ENCODE measurements at regions not wholly inside any gene's neighbourhood (a gene's known extent, or its start where the extent isn't known, plus 50 kb on each side); places are given as distances from the start of the nearest gene placed in this dataset.

DNA sequence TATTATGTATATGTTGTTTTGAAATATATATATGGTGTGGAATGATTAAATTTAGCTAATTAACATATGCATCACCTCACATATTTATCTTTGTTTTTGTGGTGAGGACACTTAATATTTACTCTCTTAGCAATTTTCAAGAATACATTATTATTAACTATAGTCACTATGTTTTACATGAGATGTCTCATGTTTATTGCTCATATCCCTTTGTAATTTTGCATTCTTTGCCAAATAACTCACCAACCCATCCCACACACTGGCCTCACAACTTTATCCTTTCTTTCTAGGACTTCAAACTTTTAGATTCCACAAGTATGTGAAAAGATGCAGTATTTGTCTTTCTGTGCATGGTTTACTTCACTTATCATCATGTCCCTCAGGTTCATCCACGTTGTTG, 950.2 kb upstream of the CADM2 start:
- no peaks in the 10 kb centered on the region for H3K4me1 Mint-ChIP-seq
- Histone ChIP-seq H4K8ac (replicated peaks; ENCODE audit: insufficient read length, low read depth, low read length) (no peak overlapping the region), H2AFZ (ENCODE audit: low read length) (no peak overlapping the region), H2BK15ac (ENCODE audit: low read depth, low read length) (no peak overlapping the region), H3K27ac (ENCODE audit: insufficient read length, low read depth, low read length) (no peak overlapping the region), H3K23ac (ENCODE audit: insufficient read length, low read depth, low read length) (no peak overlapping the region), H2BK20ac (ENCODE audit: low read depth, low read length, poor library complexity, severe bottlenecking) (no peak overlapping the region), H4K91ac (ENCODE audit: insufficient read length, low read depth, low read length) (no peak overlapping the region), H3K9ac (ENCODE audit: extremely low read depth, insufficient read length, low read length) (no peak overlapping the region), H3K79me2 (ENCODE audit: insufficient read depth, low read length) (no peaks in the 10 kb centered on the region), H2AK5ac (ENCODE audit: insufficient read length, low read length) (no peak overlapping the region), H3K79me1 (ENCODE audit: insufficient read depth, low read depth, low read length, poor library complexity, severe bottlenecking) (no peaks in the 10 kb centered on the region), H3K4me1 (ENCODE audit: insufficient read depth, low read length) (no peaks in the 10 kb centered on the region), H3T11ph (ENCODE audit: low read length) (no peak overlapping the region), H3K4ac (ENCODE audit: low read depth, low read length) (no peak overlapping the region), H3K56ac (ENCODE audit: insufficient read length, low read depth, low read length) (no peak overlapping the region), H3K27me3 (ENCODE audit: insufficient read depth, low read length) (no peaks in the 10 kb centered on the region), H3K18ac (ENCODE audit: insufficient read length, low read depth, low read length) (no peak overlapping the region), H2BK12ac (ENCODE audit: insufficient read length, low read depth, low read length) (no peak overlapping the region), H3K9me3 (ENCODE audit: control insufficient read depth, low read depth, low read length) (no peaks in the 10 kb centered on the region), H3K4me2 (ENCODE audit: insufficient read depth, insufficient read length, low read length) (no peak overlapping the region), H2BK120ac (ENCODE audit: low read depth, low read length, poor library complexity, severe bottlenecking) (no peak overlapping the region), H4K20me1 (ENCODE audit: control insufficient read depth, insufficient read depth, insufficient read length) (no peaks in the 10 kb centered on the region), H2BK5ac (ENCODE audit: insufficient read length, low read length) (no peak overlapping the region), H3K14ac (ENCODE audit: insufficient read depth, low read length) (no peak overlapping the region), H4K5ac (ENCODE audit: insufficient read length, low read depth, low read length) (no peak overlapping the region), H3K23me2 (ENCODE audit: insufficient read length, low read depth, low read length, poor library complexity, severe bottlenecking) (no peaks in the 10 kb centered on the region)
- H3K9me3 Mint-ChIP-seq = peaks cover 3 to 11% of the 10 kb centered on the region in 2 experiments; a peak in 4 of 5 replicates
- H3K27ac Mint-ChIP-seq = no peak overlapping the region
- H3K36me3 Mint-ChIP-seq (ENCODE audit: insufficient read depth in 1 of 3, low read depth in 3 of 3) = peaks cover 0 to 4% (median 0%) of the 10 kb centered on the region in 3 experiments; a peak in 1 of 7 replicates
- no CpG with 5 or more reads among the region's 1 CpG for WGBS (ENCODE audit: extremely low coverage, insufficient read length, low lambda C conversion rate)
- H3K27me3 Mint-ChIP-seq (ENCODE audit: low read depth) = no peaks in the 10 kb centered on the region
- H3K4me3 Mint-ChIP-seq = no peak overlapping the region
- no peak for DNase-seq
- TF ChIP-seq, protein P1, sequence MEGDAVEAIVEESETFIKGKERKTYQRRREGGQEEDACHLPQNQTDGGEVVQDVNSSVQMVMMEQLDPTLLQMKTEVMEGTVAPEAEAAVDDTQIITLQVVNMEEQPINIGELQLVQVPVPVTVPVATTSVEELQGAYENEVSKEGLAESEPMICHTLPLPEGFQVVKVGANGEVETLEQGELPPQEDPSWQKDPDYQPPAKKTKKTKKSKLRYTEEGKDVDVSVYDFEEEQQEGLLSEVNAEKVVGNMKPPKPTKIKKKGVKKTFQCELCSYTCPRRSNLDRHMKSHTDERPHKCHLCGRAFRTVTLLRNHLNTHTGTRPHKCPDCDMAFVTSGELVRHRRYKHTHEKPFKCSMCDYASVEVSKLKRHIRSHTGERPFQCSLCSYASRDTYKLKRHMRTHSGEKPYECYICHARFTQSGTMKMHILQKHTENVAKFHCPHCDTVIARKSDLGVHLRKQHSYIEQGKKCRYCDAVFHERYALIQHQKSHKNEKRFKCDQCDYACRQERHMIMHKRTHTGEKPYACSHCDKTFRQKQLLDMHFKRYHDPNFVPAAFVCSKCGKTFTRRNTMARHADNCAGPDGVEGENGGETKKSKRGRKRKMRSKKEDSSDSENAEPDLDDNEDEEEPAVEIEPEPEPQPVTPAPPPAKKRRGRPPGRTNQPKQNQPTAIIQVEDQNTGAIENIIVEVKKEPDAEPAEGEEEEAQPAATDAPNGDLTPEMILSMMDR (conservative IDR thresholded peaks at IDR 0.05) = no peak
